Adipocyte (in vitro differentiated cells): ENCODE measurements at regions not wholly inside any gene's neighbourhood (a gene's known extent, or its start where the extent isn't known, plus 50 kb on each side); places are given as distances from the start of the nearest gene placed in this dataset.

Source experiments
- DNase-seq: peaks from one replicate; pipeline ENCODE4 v3.0.0-alpha.2; 2015; ENCODE audit warnings: low read depth
- H3K27me3 ChIP-seq: replicated peaks from 2 replicates; pipeline ENCODE4 v1.7.0; 2013; ENCODE audit warnings: mild to moderate bottlenecking, low read length, moderate library complexity; ENCODE audit not compliant: control insufficient read depth, insufficient read depth
- H3K36me3 ChIP-seq: 2 replicates; pipeline ENCODE4 v1.7.0; 2013; ENCODE audit warnings: low read length, mild to moderate bottlenecking, moderate library complexity; ENCODE audit not compliant: control insufficient read depth, insufficient read depth, severe bottlenecking
- H3K4me1 ChIP-seq: 2 replicates; pipeline ENCODE4 v1.7.0; 2013; ENCODE audit warnings: mild to moderate bottlenecking, low read length, moderate library complexity; ENCODE audit not compliant: control insufficient read depth, insufficient read depth
- H3K4me3 ChIP-seq: 2 replicates; pipeline ENCODE4 v1.7.0; 2013; ENCODE audit warnings: mild to moderate bottlenecking, low read length, moderate library complexity
- H3K9ac ChIP-seq: 2 replicates; pipeline ENCODE4 v1.7.0; 2013; ENCODE audit warnings: mild to moderate bottlenecking, low read length, moderate library complexity
- H3K9me3 ChIP-seq: 2 replicates; pipeline ENCODE4 v1.7.0; 2013; ENCODE audit warnings: mild to moderate bottlenecking, low read length, moderate library complexity; ENCODE audit not compliant: control insufficient read depth

GRCh38 chr18:2471523-2471922 lies 99.8 kb downstream of the METTL4 start:
- no peak overlapping the region for H3K9ac ChIP-seq
- no peaks in the 10 kb centered on the region for H3K9me3 ChIP-seq
- H3K36me3 ChIP-seq, result no peaks in the 10 kb centered on the region
- no peaks in the 10 kb centered on the region for H3K4me1 ChIP-seq
- DNase-seq, result no peak
- H3K27me3 ChIP-seq, result no peaks in the 10 kb centered on the region
- H3K4me3 ChIP-seq, result no peak overlapping the region

- Histone ChIP-seq H3K4me3 (no peak overlapping the region), H3K9me3 (no peaks in the 10 kb centered on the region), H3K9ac (no peak overlapping the region), H3K27me3 (no peaks in the 10 kb centered on the region), H3K36me3 (no peaks in the 10 kb centered on the region), H3K4me1 (no peaks in the 10 kb centered on the region)
- no peak for DNase-seq
These were observed 92.6 kb downstream of the METTL4 start for GRCh38 chr18:2478662-2479061.

- H3K4me3 ChIP-seq, result no peak overlapping the region
- no peak overlapping the region for H3K9ac ChIP-seq
- H3K4me1 ChIP-seq, result no peaks in the 10 kb centered on the region
- H3K9me3 ChIP-seq, result no peaks in the 10 kb centered on the region
- H3K36me3 ChIP-seq, result no peaks in the 10 kb centered on the region
- no peaks in the 10 kb centered on the region for H3K27me3 ChIP-seq
- peak; percentile 81 for DNase-seq
These were observed 90.8 kb downstream of the METTL4 start for GRCh38 chr18:2480536-2480935.

DNA sequence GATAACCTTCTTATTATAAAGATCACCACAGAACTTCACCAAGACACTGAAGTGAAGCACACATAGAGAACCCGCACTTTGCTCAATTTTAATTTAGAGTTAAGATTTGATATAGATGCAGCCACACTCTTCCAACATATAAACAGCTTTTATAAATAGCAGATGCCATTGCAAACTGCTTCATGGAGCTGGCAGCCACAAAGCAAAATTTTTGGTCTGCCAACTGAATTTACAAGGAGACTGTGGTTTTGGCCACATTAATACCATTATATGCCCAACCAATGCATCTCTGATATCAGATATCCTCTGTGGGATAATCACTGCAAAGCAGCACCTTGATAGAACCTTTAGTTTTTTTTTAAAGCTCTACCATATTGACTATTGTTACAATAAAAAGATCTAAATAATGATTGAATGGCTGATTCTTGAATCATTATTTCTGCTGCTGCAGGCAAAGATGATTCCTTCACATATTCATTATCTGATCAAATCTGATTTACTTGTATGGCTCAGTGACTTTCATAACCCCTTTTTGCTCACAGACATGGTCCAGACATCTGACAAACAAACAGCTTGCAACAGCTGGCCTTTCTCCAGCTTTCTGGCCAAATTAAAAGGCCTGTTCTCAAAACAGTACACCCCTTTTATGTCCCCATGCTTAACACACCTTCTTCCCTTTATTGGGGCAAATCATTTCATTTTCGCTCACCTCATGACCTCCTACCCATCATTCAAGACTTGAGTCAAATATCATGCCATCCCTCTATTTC lies 88.4 kb downstream of the METTL4 start:
- H3K36me3 ChIP-seq, result no peaks in the 10 kb centered on the region
- no peak overlapping the region for H3K4me3 ChIP-seq
- H3K4me1 ChIP-seq, result no peaks in the 10 kb centered on the region
- no peaks in the 10 kb centered on the region for H3K9me3 ChIP-seq
- no peak overlapping the region for H3K9ac ChIP-seq
- DNase-seq, result peak; percentile 40
- no peaks in the 10 kb centered on the region for H3K27me3 ChIP-seq

- Histone ChIP-seq H3K36me3 (no peaks in the 10 kb centered on the region), H3K9ac (no peak overlapping the region), H3K9me3 (no peaks in the 10 kb centered on the region), H3K4me1 (no peaks in the 10 kb centered on the region), H3K4me3 (no peak overlapping the region), H3K27me3 (no peaks in the 10 kb centered on the region)
- no peak for DNase-seq
These were observed 85.3 kb downstream of the METTL4 start for GRCh38 chr18:2485983-2486382.

DNA sequence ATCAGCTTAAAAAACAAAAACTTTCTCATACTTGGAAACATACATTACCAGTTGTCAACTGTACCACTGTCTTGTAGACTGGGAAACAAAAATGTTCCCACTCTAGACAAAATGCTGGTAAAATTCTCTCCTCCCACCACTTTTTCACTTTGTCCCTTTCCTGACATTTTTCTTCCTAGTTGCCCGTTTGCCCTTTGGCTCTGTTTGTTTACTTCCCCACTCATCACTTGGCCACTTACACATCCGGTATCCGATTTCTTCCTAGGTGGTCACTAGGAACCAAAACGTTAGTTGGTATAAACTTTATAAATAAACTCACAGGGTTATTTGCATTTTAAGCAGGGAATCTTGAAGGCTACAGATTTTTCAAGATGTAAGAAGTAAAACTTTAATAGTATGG lies 84.9 kb downstream of the METTL4 start:
- no peak overlapping the region for H3K9ac ChIP-seq
- H3K36me3 ChIP-seq, result no peaks in the 10 kb centered on the region
- DNase-seq, result no peak
- no peaks in the 10 kb centered on the region for H3K4me1 ChIP-seq
- H3K27me3 ChIP-seq, result no peaks in the 10 kb centered on the region
- no peaks in the 10 kb centered on the region for H3K9me3 ChIP-seq
- H3K4me3 ChIP-seq, result no peak overlapping the region
